ENCODE measurements at regions not wholly inside any gene's neighbourhood (a gene's known extent, or its start where the extent isn't known, plus 50 kb on each side); places are given as distances from the start of the nearest gene placed in this dataset.
A peak's percentile ranks its signal among the peaks of the same experiment; 100 is the strongest.

DNA sequence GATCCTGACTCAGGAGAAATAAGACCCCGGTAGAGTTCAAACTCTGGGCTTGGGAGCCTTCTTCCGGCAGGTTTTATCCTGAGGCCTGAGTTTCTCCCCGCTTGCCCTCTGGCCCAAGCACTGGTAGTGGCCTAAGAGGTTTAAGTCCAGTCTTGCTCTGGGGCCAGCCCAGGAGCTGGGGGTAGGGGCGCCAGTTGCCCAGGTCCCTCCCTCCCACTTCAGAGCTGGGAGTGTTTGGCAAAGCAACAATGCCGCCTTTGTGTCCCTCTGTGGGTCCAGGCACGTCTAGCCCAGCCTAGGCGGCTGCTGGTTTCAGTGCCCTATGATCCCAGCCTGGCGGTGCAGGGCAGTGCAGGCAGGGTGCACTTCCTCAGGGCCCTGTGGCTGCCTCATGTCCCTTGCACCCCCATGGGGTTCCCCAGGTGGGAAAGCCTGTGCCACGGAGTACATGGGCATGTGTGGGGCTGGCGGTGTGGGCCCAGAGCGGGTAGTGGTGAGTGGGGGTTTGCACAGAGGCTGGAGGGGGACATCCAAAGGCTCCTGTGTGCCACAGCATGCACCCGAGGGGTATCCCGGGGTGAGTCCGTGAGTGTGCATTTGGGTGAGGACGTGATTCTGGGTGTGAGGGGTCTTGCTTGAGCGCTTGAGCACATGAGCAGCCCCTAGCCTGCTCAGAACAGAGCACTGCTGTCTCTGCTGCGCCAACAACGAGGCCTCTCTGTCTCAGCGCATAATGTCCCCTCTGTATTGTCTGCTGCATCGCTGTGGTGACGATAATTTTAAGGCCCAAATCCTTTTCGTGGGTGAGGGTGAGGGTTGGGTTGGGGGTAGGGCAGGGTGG, 61.7 kb upstream of the PSD2 start:
- DNase-seq (ENCODE audit: low read depth, low spot score): no peak

DNA sequence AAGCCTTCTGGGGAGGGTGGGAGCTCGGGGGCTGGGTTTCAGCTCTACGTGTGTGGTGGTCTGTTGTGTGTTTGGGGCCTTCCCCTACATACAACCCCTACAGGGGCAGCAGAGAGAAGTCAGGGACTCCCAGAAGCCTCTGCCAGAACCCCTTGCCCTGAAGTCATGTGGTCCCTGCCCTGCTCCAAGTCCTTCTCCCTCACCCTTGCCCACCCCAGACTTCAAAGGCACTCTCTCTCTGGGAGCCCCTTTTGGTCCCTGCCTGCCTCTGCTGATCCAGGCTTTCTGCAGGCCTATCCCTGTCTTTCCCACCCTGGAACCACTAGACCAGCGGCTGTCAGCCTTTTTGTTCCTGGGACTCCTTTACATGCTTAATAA, 61.1 kb upstream of the PSD2 start:
- DNase-seq (ENCODE audit: low read depth, low spot score): no peak

DNA sequence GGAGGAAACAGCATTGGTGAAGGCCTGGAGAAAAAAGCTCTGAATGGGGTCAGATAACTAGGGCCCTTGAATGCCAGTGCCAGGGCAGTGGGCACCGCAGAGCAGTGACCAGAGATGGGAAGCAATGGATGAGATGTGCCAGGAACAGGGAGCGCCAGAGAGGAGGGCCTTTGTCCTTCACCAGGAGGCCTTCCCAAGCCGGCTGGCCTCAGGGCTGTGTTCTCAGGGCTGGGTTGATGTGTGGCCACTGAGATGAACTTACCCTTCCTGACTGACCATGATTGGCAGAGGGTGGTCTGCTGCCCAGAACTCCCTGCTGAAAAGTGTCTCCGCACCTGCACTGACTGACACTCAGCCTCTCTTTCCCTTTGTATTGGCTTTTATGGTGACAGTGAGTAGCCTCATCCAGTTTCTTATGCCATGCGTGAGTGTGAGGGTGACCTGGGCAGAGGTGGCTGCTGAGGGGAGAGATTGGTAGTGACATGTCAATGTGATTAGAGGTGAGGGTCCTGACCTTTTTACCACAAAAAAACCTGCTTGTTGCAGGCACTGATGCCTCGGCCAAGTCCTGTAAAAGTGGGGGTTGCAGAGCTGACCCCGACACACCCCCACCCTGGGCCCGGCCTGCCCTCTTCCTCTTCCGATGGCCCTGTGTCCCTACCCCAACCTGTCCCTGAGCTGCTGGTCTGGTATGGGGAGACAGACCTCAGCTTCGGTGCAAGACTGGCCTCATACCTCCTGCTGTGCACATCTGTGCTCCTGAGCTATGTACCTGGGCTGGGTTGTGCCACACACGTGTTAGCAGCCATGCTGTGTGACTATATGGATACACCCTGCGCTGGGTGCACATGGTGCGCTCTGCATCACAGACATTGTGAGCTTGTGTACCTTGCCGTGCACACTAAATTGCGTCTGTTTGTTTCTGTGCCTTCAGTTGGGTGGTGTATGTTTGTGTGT, 57.1 kb upstream of the PSD2 start:
- DNase-seq (ENCODE audit: low read depth, low spot score): no peak

DNA sequence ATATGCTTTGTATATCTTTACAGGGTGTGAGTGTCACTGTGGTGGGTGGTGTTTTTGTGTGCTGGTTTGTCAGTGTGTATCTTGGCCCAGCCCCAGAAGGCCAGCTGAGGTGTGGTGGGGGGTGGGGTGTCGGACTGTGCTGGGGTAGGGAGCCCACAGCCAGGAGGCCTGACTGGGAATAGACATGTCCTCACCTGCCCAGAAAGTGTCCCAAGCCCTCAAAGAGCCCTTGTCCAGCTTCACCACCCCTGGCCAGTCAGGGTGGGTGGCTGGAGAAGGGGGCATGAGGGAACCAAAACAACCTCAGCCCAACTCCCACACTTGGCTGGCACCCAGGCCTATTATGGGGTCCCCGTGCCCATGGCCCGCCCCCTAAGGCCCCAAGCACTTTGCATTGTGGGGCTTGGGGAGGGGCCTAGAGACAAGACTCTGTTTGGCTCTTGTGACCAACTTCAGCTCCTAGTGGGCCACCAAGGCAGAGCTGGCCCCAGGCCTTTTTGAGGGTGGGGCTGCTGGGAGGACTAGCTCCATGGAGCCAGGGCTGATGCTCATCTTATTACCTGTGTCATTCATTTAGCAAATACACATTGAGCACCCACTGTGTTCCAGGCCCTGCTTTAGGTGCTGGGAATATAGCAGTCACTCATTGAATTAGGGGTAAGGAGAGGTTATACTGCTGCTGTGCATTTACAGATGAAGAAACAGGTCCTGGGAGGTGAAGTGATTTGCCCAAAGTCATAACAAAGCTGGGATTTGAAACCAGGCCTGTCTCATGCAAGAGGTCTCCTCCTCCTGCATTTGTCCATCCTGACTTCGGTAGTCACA, 56.2 kb upstream of the PSD2 start:
- DNase-seq (ENCODE audit: low read depth, low spot score): no peak

DNA sequence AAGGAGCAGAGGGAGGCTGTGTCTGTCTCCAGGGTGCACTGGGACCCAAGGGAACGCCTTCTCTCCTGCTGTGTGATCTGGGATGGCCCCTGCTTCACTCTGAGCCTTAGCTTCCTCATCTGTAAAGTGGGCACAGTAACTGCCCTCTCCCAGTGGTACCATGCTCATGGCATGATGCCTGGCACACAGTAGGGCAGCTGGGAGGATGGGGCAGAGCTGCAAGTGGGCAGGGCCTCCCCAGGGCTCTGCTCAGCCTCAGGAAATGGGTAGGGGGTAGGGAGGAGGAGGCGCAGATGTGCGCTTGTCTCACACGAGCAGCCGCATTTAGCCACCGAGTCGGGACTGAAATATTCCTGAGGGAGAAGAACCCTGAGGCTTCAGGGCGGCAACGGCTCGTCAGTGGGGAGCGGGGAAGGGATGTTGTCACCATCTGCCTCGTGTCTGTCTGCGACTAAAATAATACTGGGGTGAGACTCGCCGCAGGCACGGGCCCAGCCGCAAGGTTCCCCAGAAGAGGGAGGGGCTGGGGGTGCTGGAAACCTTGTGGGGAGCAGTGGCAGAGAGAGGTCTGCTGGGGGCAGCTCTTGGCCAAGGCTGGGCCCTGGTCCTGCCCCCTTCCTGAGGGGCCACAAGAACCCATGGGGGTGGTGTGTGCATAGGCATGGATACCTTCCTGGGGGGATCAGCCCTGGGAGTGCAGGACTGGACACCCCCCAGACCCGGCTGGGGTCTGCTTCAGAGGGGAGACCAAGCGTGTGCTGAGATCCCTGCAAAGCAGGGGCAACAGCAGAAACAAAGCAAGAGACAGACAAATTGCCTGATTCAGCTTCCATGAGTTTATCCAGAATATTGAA, 55.2 kb upstream of the PSD2 start:
- DNase-seq (ENCODE audit: low read depth, low spot score): no peak

DNA sequence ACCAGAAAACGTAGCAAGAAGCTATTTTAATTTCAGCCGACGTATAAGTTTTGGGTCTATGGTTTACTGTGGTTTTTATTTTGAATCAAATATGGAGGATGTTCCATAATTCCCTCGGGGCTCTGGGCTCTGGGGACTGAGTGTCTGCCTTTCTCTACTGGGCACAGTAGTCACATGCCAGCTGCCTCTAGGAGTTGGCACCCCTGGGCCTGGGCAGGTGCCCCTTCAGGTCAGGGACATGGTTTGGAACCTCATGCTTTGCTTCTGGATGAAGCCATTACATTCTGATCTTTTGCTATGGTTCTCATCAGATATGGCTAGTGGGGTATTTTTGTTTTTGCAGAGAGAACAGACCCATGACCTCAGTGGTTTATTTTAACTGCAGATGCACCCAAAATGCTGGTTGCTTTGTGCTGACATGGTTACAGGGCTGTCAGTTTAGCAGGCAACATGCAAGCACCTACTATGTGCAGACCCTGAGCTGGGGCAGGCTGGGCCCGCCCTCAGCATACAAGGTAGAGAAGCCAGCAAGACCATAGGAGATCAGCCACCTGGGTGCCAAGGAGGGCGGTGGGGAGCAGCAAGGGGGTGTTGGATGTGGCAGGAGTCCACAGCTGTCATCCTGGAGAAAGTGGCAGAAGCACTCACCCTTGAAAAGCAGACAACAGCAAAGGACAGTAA, 54.5 kb upstream of the PSD2 start:
- DNase-seq (ENCODE audit: low read depth, low spot score): no peak

DNA sequence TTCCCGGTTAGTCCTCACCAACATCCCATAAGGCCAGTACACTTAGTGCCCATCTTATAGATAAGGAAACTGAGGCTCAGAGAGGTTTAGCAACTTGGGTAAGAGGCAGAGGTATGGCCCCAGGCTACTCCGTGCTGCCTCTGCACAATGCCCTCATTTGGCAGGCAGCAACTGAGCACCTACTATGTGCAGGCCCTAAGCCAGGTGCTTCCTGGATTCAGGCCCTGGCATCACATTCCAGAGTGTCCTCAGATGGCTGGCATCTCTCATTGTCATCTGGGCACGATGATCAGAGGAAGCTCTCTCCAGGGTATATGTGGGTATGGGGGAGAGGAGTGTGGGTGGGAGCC, 53.8 kb upstream of the PSD2 start:
- DNase-seq (ENCODE audit: low read depth, low spot score): no peak

DNA sequence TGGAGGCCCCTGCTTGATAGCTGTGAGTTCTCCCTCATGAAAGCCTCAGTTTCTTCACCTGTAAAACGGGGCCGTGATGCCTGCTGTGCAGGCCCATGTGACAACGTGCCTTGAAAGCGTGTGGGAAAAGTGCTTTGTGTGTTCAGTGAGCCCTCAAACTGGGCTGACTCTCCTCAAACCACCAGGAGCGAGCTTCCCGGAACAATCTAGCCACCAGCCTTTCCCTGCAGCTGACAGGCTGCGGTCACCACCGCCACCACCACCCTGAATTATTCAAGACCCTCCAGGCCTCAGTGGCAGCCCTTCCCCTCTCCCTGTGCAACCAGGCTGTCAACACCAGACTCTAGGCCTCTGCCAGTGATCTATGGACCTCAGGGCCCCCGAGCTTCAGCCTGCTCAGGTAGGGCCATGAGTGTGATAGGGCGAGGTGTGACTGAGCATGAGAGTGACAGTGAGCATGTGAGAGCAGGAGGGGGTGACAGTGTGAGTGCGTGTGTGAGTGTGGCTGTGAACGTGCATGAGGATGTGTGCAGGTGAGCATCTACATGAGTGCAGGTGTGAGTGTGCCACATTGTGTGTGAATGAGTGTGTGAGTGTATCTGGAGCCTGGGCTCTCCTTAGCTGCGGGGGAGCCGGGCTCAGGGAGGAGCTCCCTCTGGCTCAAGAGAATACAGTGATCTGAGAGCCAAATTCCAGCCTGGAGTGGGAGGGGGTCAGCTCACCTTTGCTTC, 53.3 kb upstream of the PSD2 start:
- no peak for DNase-seq (ENCODE audit: low read depth, low spot score)

DNA sequence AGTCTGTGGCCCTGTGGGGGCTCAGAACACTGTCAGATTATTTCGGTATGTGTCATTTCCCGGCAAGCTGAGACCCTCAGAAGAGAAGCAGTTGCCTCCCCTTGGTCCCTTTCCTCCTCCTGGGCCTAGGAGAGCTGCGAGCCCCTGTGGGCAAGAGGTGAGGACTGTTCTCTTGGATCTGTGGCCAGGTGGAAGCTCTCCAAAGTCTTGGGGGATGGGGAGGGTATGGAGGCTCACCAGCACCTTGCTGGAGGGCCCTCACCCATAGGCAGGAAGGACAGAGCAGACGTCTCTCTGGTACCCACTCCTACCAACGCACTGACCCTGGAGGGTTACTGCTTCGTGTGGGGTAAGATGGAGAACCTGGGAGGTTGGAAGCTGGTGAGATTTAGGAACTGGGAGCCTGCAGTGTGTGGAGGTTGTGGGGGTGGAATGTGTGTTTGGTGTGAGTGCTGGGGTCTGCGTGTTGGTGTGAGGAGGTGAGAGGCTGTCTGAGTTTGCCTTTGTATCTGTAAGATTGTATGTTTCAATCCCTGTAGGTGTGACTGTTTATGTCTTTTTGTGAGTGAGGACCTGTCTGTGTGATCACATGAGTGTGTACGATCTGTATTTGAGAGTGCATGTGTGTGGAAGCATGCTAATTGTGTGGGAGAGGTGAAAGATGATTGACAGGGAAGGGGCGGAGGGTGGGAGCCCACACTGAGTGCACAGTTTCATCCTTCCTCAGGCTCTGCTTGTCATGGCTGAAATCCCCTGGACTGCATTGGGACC, 52.4 kb upstream of the PSD2 start:
- no peak for DNase-seq (ENCODE audit: low read depth, low spot score)

DNA sequence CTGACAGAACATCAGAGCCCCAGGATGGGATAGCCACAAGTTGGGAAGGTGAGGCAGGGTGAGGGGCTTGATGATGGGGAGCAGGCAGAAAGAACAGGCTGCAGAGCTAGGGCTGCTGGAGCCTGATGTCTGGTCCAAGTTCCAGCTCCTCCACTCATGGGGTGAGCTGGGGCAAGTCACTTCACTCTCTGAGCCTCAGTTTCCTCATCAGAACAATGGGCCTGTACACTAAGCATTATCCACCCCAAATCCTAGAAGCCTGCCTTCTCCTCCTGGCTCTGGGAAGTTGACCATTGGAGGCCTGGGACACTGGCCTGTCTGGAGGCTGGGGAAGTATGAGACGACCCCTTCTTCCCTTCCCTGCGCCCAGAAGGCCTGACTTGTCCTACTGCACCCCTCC, 51.8 kb upstream of the PSD2 start:
- DNase-seq (ENCODE audit: low read depth, low spot score): no peak

DNA sequence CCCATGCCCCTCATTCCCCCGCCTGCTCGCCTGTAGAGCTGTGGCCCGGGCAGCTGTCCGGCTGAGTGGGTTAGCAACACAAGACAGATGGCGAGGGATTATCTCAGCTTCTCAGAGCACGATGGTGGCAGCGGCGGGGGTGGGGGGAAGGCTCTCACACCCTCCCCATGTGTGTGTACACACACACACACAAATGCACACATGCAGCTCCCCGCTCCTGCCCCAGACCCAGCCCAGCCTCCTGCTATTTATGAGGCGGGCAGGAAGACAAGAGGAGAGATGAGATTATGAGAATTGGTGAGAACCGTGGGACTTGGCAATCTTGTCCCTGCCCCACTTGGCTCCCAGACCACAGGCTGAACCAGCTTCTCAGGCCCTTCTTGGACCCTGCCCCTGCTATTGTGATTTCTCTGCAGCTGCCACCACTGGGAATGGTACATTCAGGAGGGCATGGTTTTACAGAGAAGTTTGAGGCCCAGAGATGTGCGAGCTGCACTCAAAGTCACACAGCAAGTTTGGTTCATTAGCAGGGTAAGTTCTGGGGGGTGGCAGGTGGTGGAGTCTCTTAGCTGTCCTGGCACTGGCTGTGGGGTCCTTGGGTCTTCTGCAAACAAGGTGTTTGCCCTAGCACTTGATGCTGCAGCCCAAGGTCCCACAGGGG, 51.0 kb upstream of the PSD2 start:
- DNase-seq (ENCODE audit: low read depth, low spot score): no peak

DNA sequence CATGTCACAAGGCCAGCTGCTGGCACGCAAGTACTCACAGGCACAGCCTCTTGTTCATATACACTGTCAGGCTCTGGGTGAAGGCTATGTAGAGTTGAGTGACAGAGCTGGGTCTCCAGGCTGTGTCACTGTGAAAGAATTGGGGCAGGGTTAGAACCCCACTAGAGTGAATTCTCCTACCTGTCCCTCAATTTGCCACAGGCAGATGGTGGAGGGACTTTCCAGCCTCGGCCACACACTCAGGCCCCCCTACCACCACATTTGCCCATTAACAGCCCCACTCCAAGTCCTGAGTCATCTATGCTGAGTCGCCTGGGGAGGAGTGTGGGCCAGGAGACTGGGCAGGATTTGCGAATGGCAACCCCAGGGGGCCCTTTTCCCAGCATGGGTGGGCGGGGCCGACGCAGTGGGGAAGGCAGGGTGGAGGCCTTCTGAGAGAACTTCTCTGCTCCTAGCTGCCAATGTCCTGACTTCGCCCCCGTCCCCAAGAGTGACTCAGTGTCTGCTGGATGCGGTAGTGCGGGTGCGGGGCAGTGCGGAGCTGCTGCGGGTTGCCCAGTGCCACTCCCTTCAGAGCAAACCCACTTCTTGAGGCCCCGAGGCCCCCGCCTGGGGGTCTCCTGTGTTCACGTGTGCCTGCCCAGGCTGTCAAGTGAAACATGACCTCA, 50.3 kb upstream of the PSD2 start:
- DNase-seq (ENCODE audit: low read depth, low spot score): peak; percentile 73

DNA sequence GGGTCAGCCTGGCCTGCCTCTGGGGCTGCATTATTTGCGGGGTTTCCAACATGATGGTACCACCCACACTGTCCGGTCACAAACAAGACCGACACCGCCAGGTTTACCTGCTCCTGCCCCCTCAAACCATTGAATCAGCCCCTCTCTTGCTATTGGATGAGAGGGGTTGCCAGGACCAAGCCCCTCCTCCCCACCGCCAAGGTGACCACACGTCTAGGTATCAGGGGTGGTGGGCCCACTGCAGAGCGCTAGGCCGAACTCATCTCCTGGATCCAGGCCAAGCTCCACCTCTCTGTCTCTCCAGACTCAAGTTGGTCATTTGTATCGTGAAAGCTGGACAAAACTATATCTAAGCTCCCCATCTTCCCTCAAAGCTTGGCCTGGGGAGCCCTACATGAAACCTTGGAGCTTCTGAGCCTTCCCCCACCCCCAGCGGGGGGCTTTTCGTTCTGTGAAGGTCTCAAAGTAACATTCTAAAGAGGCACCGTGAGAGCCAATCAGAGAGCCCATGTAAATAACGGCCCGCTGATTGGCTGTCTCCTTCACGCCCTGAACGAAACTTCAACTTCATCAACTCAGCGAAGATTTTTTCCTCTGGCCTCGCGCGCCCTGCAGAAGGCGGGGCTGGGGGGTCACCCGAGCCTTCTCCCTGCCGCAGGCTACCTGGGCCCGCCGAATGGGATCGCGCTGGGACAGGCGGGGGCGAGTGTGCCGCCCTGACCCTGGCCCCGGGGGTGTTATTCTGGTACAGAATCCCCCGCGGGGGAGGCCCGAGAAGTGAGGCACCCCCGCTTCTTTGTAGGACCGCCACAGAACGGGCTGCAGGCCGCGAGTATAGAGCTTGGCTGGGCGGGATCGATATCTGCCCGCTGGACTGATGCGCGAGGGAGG, 49.6 kb upstream of the PSD2 start:
- peak; percentile 73 for DNase-seq (ENCODE audit: low read depth, low spot score)
